BLaER1 treated with 17β-estradiol and CSF1 and Interleukin-3, amounts not matched to agents 10 nM and 100 nM (cell line): ENCODE measurements at regions not wholly inside any gene's neighbourhood (a gene's known extent, or its start where the extent isn't known, plus 50 kb on each side); places are given as distances from the start of the nearest gene placed in this dataset.
"Not testable (repeated sequence)": the region's sequence is repeated elsewhere in the genome, so short reads cannot be mapped to it uniquely, and the experiment has no call there.

Experiments
- H3K27ac ChIP-seq, 11 experiments: shearing (Covaris generic); formaldehyde crosslinking; 2 replicates each; pipeline ENCODE4 v1.8.1; 2022
- H3K27me3 ChIP-seq, 11 experiments: shearing (Covaris generic); formaldehyde crosslinking; 2 replicates each; pipeline ENCODE4 v1.8.1; 2022
- H3K36me3 ChIP-seq, 11 experiments: shearing (Covaris generic); formaldehyde crosslinking; 2 replicates each; pipeline ENCODE4 v1.8.1; 2022
- H3K4me1 ChIP-seq, 10 experiments: shearing (Covaris generic); formaldehyde crosslinking; 2 replicates each; pipeline ENCODE4 v1.8.1; 2022
- H3K4me2 ChIP-seq, 11 experiments: shearing (Covaris generic); formaldehyde crosslinking; 2 replicates each; pipeline ENCODE4 v1.8.1; 2022
- H3K4me3 ChIP-seq, 10 experiments: shearing (Covaris generic); formaldehyde crosslinking; 2 replicates each; pipeline ENCODE4 v1.8.1; 2022
- H3K9ac ChIP-seq, 11 experiments: shearing (Covaris generic); formaldehyde crosslinking; 2 replicates each; pipeline ENCODE4 v1.8.1; 2022
- H3K9me3 ChIP-seq, 11 experiments: shearing (Covaris generic); formaldehyde crosslinking; replicated peaks in 1 of 11; 2 replicates each; pipeline ENCODE4 v1.8.1; 2022
- H4K20me1 ChIP-seq, 11 experiments: shearing (Covaris generic); formaldehyde crosslinking; 2 replicates each; pipeline ENCODE4 v1.8.1; 2022
- Cebpa-rat ChIP-seq, 11 experiments: shearing (Covaris generic); IDR thresholded peaks; 2 replicates each; pipeline ENCODE4 v1.8.1; 2022

- TF ChIP-seq Cebpa-rat (IDR thresholded peaks at IDR 0.05), result no peak
- H3K4me2 ChIP-seq, result no peak overlapping the region
- H3K4me3 ChIP-seq, result no peak overlapping the region
- H3K4me1 ChIP-seq, result peaks cover 0 to 7% (median 0%) of the 10 kb centered on the region in 10 experiments; a peak in 3 of 20 replicates
- no peak overlapping the region for H3K27ac ChIP-seq
- H4K20me1 ChIP-seq, result no peaks in the 10 kb centered on the region
- H3K27me3 ChIP-seq, result no peaks in the 10 kb centered on the region
- H3K36me3 ChIP-seq, result no peaks in the 10 kb centered on the region
- H3K9ac ChIP-seq, result no peak overlapping the region
- 0 out of 22 replicates have a peak, but pooled peaks cover 0 to 4% (median 0%) of the 10 kb centered on the region in 11 experiments for H3K9me3 ChIP-seq
Observed at GRCh38 chr12:14213542-14213941, 151.9 kb upstream of the ATF7IP start.

DNA sequence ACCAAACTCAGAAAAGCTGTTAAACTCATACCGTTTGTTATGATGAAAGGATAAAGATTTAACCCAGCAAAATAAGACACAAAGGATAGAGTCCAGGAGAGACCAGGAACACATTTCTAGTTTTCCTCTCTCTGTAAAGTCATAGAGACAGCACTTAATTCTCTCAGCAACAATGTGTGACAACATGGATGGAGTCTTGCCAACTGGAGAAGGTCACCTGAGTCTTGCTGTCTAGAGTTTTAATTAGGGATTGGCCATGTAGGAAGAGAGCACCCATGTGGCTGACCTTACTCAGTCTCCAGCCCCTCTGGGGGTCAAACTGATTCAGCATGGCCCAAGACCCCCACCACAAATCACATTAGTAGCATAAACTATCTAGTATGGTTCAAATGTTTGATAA lies 151.0 kb upstream of the ATF7IP start:
- H4K20me1 ChIP-seq, result no peaks in the 10 kb centered on the region
- H3K9ac ChIP-seq, result no peak overlapping the region
- no peak overlapping the region for H3K4me2 ChIP-seq
- no peak overlapping the region for H3K4me3 ChIP-seq
- H3K9me3 ChIP-seq, result peaks cover 0 to 6% (median 0%) of the 10 kb centered on the region in 11 experiments; a peak in 3 of 22 replicates
- no peaks in the 10 kb centered on the region for H3K36me3 ChIP-seq
- H3K4me1 ChIP-seq, result peaks cover 0 to 7% (median 0%) of the 10 kb centered on the region in 10 experiments; a peak in 3 of 20 replicates
- no peak overlapping the region for H3K27ac ChIP-seq
- H3K27me3 ChIP-seq, result no peaks in the 10 kb centered on the region
- TF ChIP-seq Cebpa-rat (IDR thresholded peaks at IDR 0.05), result no peak

DNA sequence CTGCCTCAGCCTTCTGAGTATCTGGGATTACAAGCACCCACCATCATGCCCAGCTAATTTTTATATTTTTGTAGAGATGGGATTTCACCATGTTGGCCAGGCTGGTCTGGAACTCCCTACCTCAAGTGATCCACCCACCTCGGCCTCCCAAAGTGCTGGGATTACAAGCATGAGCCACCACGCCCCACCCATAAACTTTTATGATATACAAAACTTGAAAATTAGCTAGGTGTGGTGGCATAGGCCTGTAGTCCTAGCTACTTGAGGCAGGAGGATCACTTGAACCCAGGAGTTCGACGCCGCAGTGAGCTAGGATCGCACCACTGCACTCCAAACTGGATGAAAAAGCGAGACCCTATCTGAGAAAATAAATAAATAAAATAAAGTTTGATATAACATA lies 149.5 kb upstream of the ATF7IP start:
- H3K4me3 ChIP-seq, H3K4me1 ChIP-seq, H4K20me1 ChIP-seq, H3K9ac ChIP-seq, H3K27me3 ChIP-seq, H3K36me3 ChIP-seq: not testable (repeated sequence)
- H3K9me3 ChIP-seq, result peaks cover 3 to 20% (median 7%) of the 10 kb centered on the region in 11 experiments; a peak in 21 of 22 replicates
- peak overlapping the region in 2 of 11 experiments; percentile 11 to 20; a peak in 3 of 22 replicates for H3K4me2 ChIP-seq
- H3K27ac ChIP-seq, result 0 out of 22 replicates have a peak overlapping the region, but pooled peaks of 1 of the 11 experiments have one; percentile 23

DNA sequence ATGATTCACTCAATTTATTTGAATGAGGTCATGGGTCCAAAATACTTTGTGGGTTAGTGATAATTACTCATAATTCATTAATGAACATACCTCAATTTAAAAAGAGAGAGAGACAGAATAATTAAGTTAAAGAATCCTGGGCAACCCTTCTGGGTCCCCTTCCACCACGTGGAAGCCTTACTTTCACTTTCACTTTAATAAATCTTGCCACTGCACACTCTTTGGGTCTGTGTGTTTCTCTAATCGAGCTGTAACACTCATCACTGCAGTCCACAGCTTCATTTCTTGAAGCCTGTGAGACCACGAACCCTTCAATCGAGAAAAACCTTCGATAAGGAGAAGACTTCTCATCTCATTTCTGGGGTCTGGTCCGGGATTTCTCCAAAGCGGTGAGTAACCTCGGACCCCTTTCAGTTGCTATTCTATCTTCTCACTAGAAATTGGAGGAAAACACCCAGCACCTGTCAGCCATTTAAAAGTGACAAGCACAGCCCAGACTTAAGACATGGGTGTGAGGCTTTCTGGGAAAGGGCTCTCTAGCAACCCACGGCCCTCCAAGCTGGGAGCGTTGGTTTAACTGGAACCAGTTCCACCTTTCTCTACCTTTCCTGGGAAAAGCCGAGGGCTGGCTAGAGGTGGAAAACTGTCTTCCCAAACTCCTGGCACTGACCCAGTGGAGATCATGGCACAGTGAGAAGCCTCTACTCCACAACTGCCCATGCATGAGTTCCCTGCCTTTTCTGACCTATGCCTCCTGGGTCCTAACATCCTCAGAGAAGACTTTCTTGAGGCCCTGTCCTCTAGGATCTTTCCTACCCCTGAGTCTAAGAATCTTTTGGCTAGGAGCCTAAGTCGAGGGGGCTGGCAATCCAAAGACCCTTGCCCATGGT lies 148.8 kb upstream of the ATF7IP start:
- Histone ChIP-seq H3K36me3 (no peaks in the 10 kb centered on the region), H3K4me2 (peak overlapping the region in 5 of 11 experiments; percentile 3 to 20 (median 19); a peak in 6 of 22 replicates), H3K9ac (no peak overlapping the region), H3K27me3 (no peaks in the 10 kb centered on the region), H3K9me3 (peaks cover 10 to 27% (median 13%) of the 10 kb centered on the region in 11 experiments; a peak in 21 of 22 replicates), H3K4me1 (peaks cover 0 to 7% (median 0%) of the 10 kb centered on the region in 10 experiments; a peak in 3 of 20 replicates), H4K20me1 (no peaks in the 10 kb centered on the region), H3K27ac (peak overlapping the region in 3 of 11 experiments; percentile 23 to 24 (median 23); a peak in 3 of 22 replicates), H3K4me3 (no peak overlapping the region)
- TF ChIP-seq Cebpa-rat (IDR thresholded peaks at IDR 0.05), result no peak

- H3K9me3 ChIP-seq, result peaks cover 13 to 43% (median 26%) of the 10 kb centered on the region in 11 experiments; a peak in 21 of 22 replicates
- H3K27ac ChIP-seq, result no peak overlapping the region
- no peak overlapping the region for H3K4me2 ChIP-seq
- H3K4me3 ChIP-seq, result no peak overlapping the region
- TF ChIP-seq Cebpa-rat (IDR thresholded peaks at IDR 0.05), result no peak
- H3K9ac ChIP-seq, result no peak overlapping the region
- H3K4me1 ChIP-seq, result peaks cover 0 to 7% (median 0%) of the 10 kb centered on the region in 10 experiments; a peak in 3 of 20 replicates
- H3K36me3 ChIP-seq, result no peaks in the 10 kb centered on the region
- H3K27me3 ChIP-seq, result no peaks in the 10 kb centered on the region
- H4K20me1 ChIP-seq, result no peaks in the 10 kb centered on the region
Observed at GRCh38 chr12:14219156-14219555, 146.3 kb upstream of the ATF7IP start.

DNA sequence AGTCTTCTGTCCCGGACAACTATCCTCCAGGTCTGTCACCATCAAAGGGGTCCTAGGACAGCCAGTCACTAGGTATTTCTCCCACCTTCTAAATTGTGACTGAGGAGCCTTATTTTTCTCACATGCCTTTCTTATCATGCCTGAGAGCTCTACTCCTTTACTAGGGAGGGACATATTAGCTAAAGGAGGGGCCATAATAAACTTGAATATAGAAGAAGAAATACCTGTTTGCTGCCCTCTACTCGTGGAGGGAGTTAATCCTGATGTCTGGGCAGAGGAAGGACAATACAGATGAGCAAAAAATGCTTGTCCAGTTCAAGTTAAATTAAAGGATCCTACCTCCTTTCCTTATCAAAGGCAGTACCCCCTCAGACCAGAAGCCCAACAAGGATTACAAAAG lies 145.8 kb upstream of the ATF7IP start:
- not testable (repeated sequence) for H3K9ac ChIP-seq, H3K36me3 ChIP-seq, H3K27ac ChIP-seq, H3K4me1 ChIP-seq, H3K27me3 ChIP-seq, H3K4me3 ChIP-seq, H4K20me1 ChIP-seq, H3K4me2 ChIP-seq
- peaks cover 13 to 43% (median 26%) of the 10 kb centered on the region in 11 experiments; a peak in 21 of 22 replicates for H3K9me3 ChIP-seq

GRCh38 chr12:14225064-14225463 lies 140.4 kb upstream of the ATF7IP start:
- TF ChIP-seq Cebpa-rat (IDR thresholded peaks at IDR 0.05), result no peak
- Histone ChIP-seq H3K9ac (no peak overlapping the region), H3K27ac (no peak overlapping the region)

GRCh38 chr12:14235176-14235575 lies 130.3 kb upstream of the ATF7IP start:
- not testable (repeated sequence) for H3K9ac ChIP-seq, H3K27ac ChIP-seq, H3K36me3 ChIP-seq, H3K4me2 ChIP-seq, H4K20me1 ChIP-seq, H3K4me3 ChIP-seq, H3K27me3 ChIP-seq
- peaks cover 15 to 27% (median 20%) of the 10 kb centered on the region in 11 experiments for H3K9me3 ChIP-seq
- H3K4me1 ChIP-seq, result peaks cover 13 to 22% (median 17%) of the 10 kb centered on the region in 10 experiments

More at GRCh38 chr12:14225064-14225463, 140.4 kb upstream of the ATF7IP start:
- Histone ChIP-seq H4K20me1 (no peaks in the 10 kb centered on the region), H3K4me2 (no peak overlapping the region), H3K4me3 (no peak overlapping the region), H3K27me3 (no peaks in the 10 kb centered on the region), H3K9me3 (peaks cover 22 to 45% (median 30%) of the 10 kb centered on the region in 11 experiments), H3K4me1 (no peaks in the 10 kb centered on the region), H3K36me3 (no peaks in the 10 kb centered on the region)

GRCh38 chr12:14236641-14237040 lies 128.8 kb upstream of the ATF7IP start:
- H3K27ac ChIP-seq, H3K36me3 ChIP-seq, H3K27me3 ChIP-seq, H3K4me2 ChIP-seq, H3K9ac ChIP-seq, H4K20me1 ChIP-seq, H3K4me3 ChIP-seq: not testable (repeated sequence)
- Histone ChIP-seq H3K9me3 (peaks cover under 1 to 17% (median 12%) of the 10 kb centered on the region in 11 experiments; a peak in 21 of 22 replicates), H3K4me1 (peaks cover 25 to 35% (median 29%) of the 10 kb centered on the region in 10 experiments)
